Gastroesophageal sphincter (tissue), 3 donors: ENCODE measurements at regions not wholly inside any gene's neighbourhood (a gene's known extent, or its start where the extent isn't known, plus 50 kb on each side); places are given as distances from the start of the nearest gene placed in this dataset.

Experiments
- CTCF ChIP-seq, 4 experiments: fragments of 200-600 bp in 2 of 4; fragments of 450-650 bp in 2 of 4; sonication (generic) in 1 of 4; IDR thresholded peaks; one replicate each; pipeline ENCODE4 v1.5.1; 2017 to 2019; ENCODE audit warnings: antibody characterized with exemption in 4 of 4, mild to moderate bottlenecking in 2 of 4, moderate library complexity in 2 of 4
- POLR2A ChIP-seq, 2 donors: fragments of 450-650 bp; IDR thresholded peaks; one replicate each; pipeline ENCODE4 v1.6.1; 2017; ENCODE audit warnings: antibody characterized with exemption in 2 of 2, mild to moderate bottlenecking in 2 of 2, moderate library complexity in 1 of 2
- POLR2AphosphoS5 ChIP-seq: sonication (generic); formaldehyde crosslinking; IDR thresholded peaks from one replicate; pipeline ENCODE4 v1.6.1; 2017; ENCODE audit warnings: antibody characterized with exemption

- TF ChIP-seq CTCF (IDR thresholded peaks at IDR 0.05) (no peak), POLR2AphosphoS5 (no peak), POLR2A (IDR thresholded peaks at IDR 0.05) (no peak)
Observed at GRCh38 chr3:25130724-25131520, 297.1 kb upstream of the RARB start.
